NCI-H1694 (cell line): ENCODE measurements at regions not wholly inside any gene's neighbourhood (a gene's known extent, or its start where the extent isn't known, plus 50 kb on each side); places are given as distances from the start of the nearest gene placed in this dataset.

Experiments
- DNase-seq: peaks from one replicate; lab custom pipeline; 2025; lab: John Stamatoyannopoulos, UW

DNA sequence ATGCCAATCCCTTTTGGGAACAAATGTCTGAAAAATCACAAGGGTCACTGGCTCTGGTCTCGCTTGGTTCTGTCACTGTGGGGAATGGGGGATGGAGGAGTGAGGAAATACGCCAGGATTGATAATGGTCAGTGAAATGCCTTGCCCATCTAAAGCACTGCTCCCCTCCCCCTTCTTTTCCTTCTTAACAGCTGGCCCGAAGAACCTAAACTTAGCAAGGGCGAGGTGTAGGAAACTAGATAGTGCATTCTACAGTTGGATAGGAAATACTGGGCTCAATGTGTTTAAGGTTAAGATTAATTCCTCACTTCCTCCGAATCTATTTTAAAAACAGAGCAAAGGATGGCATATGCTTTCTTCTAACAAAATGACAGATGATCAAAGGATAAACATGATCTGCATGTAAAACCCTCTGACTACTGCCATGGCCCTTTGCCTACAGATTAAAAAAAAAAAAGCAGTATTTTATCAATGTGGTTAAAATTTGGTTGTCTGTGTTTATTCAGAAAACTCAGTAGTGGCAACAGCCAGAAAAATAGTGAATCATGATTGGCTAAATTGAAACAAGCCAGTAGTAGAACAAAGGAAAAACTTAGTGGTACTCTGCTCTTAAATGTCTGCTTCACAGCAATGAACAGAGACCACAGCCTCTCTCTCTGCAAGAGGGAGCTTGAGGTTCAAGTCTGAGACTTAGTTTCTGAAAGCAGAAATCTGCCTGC is 86.1 kb upstream of the VAV3 start:
- no peak for DNase-seq

DNA sequence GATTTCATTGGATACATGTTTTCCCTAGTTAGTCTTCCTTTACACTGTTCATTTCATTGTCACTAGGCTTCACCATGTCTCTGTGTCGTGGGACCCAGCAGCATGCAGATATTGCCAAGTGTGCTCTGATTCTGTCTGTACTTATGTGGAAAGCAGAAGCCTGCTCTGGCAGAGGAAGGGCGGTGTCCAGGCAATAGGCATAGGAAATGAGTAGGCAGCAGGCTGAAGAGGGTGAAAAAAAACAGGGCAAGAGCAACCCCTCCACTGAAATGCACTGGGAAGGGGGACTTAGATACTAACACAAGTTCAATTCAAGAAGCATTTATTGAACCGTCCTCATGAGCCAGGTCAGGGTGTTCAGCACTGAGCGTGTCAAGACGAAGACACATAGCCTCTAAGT is 85.2 kb upstream of the VAV3 start:
- DNase-seq: no peak

DNA sequence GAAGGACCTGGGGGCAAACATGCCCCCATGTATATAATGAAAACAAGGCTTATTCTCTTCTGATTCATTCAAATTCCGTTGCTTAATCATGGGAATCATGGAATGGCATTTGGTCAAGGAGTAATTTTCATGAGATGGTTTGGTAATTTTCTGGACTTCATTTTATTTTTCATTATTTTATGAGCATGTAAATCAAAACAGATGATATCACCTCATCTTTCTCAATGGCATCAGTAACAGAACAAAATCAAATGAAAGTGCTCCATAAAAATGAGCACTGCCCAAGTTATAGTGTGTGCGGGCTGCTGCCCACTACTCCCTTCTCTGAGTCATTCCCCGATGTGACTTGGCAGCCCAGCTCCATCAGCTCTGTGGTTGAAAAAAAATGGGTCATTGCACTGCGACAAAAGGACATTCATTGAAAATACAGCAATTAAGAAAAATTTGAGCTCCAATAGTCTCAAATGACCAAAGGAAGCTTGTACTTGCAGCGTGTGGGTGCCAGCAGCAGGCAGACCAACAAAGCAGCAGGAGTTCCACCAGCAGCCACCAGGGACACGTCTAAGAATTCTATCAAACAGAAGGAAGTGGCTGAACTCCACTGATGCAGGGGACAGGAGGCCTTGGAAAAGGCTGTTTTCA is 84.3 kb upstream of the VAV3 start:
- peak; percentile 7 for DNase-seq

DNA sequence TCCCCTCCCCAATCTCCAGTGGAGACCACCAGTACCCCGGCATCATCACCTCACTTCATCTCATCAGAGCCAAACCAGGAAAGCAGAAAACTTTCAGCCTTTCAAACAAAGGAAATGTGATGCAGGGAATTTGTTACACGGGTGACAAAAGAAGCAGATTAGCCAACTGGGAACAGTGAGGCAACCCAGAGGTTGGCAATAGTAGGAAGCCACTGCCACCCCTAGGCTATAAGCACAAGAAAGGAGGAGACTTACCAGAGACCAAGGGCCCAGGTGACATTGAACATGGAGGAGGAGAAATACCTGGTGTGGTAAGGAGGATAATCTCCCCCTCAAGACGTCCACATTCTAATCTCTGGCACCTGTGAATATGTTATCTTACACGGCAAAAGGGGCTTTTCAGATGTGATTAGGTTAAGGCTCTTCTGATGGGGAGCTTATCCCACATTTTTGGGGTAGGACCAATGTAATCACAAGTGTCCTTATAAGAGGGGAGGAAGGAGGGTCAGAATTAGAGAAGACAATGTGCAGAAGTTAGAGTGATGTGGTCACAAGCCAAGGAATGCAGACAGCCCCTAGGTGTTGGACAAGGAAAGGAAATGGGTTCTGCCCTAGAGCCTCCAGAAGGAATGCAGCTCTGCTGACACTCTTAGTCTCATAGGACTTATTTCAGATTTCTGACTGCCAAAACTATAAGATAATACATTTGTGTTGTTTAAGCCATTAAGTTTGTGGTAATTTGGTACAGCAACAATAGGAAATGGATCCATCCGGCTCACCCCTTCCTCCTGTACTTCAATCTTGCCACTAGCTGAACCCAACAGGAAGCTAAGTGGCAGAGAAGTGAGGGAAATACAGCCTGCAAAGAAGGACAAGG is 83.6 kb upstream of the VAV3 start:
- no peak for DNase-seq

DNA sequence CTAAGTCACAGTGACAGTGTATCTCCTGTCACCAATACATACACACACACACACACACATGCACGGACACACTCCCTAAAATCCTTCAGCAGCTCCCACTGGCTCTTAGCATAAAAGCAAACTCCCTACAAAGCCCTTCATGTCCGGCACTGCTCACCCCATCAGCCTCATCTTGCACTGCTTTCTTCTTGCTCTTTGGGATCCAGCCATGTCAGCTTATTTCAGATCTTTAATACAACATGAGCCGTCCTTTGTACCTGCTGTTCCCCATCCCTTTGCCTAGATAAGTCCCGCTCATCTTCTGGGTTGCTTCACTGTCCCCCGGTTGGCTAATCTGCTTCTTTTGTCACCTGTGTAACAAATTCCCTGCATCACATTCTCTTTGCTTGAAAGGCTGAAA is 82.1 kb upstream of the VAV3 start:
- no peak for DNase-seq

DNA sequence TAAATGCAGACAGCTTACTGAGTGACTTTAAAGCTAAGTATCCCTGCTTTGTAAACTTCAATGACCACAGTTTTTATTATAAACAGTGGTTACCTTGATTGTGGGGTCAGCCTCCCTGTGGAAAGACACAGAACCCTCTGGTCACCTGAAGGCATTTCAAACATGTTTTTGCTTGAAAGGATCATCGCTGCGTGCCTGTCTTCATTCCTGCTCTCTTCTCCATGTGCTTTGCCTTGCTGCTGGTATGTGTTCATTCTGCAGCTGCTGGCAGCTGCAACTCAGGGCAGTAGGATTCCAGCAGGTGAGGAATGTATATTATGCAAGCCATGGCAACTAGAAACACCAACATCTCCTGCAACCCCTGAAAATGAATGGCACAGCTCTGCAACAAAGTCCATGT is 81.0 kb upstream of the VAV3 start:
- no peak for DNase-seq

DNA sequence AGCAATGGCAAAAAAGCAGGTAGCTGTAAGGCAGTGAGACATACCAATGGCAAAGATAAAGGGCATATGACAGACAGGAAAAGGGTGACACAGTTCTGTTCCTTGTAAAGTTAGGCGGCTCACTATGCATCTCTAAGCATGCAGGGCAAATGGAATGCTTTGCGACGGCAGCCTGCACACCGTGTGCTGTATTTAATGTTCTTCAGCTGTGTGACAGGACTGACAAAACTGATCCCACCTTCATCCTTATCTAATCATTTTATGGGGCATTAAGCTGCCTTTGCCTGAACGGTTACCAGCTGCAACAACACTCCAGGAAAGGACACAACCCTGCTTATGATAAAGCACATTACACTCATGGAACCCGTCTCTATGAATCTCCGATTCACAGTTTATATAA is 80.5 kb upstream of the VAV3 start:
- no peak for DNase-seq

DNA sequence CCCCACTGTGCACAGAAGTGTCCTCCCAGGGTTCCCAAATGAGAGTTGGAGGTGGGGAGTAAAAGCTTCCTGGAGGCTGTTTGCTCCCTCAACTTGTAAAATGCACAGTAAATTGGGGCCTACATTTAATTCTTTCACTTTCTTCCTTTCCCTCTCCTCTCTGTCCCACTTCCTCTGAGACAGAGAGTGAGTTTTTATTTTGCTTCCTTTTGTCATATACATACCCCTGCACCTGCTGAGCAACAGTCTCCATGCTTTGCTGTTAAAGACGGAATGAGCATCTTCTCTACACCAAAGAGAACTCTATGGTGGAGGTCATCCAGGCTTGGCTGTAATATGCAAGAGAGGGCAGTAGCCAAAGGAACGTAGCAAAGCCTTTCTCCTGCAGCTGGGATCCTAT is 79.3 kb upstream of the VAV3 start:
- no peak for DNase-seq

DNA sequence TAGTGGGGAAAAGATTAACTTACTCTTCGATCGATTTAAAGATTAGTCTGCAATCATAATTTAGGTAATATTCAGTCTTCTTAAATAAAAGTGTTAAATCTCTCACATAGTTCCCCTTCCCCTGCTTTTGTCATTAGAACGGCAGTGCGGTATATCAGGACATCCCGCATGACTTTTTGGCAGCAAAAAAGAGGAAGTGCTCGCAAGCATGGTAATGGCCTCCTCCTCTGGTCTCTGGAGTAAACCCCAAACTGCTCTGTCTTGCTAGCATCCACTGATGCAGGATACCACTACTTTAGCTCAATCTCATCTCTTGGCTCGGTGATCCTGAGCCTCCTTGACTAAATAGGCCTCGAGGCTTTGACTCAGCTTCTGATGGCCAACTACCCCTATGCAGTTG is 78.7 kb upstream of the VAV3 start:
- no peak for DNase-seq

DNA sequence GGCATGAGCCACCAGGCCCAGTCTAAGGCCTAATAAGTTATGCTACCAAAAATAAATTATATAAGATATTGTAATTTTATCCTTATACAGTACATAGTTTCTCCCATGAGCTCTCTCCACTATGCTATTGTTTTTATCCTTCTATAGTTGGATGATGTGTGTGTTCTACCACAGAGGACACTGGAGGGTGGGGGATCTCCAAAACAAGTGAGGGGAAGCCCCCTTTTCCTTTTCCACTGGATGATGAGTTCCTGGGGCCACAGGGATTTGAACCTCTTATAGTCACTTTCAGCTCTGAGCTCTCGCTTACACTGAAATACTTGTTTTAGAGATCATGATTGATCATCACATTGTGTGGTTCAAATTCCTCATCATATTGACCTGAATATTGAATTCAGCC is 77.6 kb upstream of the VAV3 start:
- DNase-seq: no peak

DNA sequence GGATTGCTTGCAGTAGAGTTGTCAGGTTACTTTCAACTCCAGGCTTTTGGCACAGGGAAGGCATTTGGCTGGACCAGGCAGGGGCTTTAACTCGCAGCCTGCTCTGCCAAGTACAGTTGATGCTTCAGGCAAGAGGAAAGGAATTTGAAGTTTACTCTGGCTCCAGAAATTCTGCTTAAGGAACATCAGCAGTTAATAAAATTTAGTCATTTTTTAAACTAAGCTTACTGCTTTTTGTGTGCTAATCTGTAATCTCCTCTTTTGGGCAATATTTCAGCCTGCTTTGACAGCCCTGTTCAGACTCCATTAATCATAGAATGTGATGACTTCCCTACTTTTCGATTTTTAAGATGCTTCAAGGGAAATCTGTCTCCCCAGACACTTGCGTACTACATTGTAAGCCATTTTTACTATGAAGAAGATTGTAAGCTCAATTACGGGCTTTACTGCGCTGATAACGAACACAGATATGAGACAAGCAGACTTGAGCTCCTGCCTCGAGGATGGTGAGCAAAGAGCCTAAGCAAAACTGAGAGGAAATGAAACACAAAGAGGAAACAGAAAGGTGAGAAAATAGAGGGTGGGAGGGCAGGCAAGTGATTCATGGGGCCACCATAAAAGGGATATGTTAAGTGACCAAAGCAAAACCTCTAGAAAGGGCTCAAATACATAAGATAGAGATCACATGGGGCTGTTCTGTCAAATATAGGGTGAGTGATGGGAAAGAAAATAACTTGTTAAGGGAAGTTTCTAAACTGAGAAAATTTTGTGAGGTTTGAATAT is 76.6 kb upstream of the VAV3 start:
- DNase-seq: no peak

DNA sequence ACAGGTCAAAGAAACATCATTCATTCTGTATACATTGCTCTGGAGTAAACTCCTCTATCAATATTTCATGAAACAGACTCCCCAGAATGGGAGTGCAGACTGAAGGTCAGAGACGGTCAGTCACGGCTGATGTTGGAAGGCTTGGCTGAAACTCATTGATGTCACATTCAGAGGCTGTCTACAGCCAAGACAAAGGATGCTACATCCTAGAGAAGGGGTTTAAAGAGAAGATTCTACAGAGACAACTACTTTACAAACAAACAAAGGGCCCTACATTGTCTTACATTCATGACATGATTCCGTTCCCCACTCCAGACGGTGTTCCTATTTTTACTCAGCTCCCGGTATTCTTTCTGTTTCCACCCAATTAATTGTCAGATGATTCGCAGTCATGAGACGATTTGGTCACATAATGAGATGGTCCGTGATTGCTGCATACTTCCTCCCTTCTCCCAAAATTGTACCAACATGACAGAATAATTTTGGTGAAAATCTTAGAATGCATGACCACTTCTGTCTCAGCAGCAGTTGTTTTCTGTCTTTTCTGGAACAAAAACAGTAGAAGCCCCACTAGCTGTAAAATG is 73.8 kb upstream of the VAV3 start:
- no peak for DNase-seq

DNA sequence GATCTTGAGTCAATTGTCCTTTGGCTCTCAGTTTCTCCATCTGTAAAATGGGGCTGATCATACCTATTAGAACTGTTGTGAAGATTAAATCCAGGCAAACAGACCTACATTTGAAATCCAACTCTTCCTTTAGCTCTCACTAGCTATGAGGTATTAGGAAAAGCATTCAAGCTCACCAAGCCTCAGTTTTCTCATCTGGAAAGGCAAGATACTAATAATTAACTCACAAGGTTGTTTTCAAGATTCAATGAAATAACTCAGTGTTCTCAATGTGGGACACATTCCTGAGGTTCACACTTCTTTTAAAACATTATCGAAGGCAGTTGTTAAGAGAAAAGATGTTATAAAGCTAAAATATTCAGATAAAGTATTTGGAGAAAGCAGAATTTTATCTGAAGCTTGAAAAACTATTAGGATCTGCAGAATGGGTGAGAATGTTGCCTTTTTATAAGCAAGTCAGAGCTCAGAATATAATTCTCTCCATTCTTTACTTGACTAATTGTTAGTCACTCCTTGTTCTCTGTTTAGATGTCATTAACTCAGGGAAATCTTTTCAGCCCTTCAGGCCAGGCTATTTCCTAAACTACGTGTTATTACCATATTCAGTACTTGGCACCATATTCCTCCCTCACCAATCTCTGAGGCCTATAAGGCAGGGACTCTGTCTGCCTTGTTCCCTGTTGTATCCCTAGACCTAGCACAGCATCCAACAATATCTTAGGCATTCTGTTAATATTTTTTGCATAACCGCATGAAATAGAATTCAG is 72.0 kb upstream of the VAV3 start:
- DNase-seq: no peak

DNA sequence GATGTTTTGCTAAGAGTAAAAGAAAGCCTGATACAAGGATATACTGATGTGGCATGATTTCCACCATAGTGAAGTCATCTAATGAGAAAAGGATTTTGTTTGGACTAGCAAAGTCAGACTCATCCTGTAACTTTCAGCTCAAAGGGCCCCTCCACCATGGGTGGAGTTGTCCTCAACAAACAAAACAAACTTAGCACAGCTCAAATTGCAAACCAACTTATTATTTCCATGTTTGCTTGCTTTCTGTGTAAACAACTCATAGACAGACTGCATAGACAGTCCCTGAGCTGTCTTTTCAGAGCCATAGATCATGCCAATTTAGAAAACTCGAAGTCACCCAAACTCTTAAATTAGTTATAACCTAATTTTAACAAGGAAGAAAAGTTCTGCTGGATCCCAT is 69.4 kb upstream of the VAV3 start:
- no peak for DNase-seq

DNA sequence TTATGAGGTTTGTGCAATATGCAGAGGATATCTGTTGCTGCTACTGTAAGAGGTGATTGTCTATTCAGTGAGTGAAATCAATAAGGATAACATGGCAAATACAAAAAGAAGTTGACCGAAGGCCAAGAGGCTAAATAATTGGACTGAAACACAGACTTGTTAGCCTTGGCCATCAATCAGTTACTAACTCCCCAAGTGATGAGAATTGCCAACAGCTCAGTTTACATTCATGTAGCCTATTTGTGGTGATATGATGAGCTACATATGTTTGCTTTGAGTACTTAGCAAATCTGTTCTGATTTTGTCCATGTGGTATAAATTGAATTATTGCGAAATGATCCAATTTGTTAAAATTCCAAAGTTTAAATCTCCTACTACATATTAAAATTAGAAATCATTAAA is 68.6 kb upstream of the VAV3 start:
- DNase-seq: no peak

DNA sequence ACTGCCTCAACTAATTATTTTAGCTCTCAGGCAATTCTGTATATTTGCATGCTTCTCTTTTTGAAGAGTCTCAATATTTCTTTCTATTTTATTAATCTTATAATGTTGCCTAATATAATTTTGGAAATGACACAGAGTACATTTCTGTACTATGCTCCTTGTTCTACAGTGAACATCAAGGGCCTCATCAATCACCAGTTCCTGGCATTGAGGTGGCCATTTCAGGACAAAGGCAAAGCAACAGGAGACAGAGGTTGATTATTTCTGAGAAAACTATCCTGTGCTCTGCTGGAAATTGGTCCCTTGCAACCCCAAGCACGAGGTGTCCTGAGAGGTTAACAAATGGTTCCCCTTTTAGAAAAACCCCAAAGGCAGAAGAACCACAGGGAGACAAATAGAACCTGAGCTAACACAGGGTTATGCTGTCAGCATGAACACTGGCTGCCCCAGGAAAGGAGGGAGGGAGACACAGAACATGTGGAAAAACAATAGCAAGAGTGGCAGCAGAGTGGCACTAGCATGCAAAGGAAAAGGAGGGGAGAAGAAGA is 63.9 kb upstream of the VAV3 start:
- no peak for DNase-seq

DNA sequence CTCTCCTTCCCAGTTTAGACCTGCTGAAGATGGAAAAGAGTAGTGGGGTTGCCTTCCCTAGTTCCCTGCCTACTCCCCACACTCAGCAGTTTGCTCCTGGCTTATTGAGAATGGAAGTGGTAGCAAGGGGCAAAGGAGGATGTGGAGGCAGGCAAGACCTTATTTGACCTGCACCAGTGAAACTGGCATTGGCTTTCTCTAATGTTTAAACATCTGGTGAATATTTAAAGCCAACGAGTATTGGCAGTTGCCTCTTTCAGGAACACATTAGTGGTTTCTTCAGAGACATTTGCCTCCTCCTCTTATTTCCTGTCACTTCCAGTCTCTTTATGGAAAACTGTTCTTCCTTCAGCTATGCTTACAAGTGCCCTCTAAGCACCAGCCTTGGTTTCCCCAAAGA is 62.4 kb upstream of the VAV3 start:
- peak; percentile 54 for DNase-seq

DNA sequence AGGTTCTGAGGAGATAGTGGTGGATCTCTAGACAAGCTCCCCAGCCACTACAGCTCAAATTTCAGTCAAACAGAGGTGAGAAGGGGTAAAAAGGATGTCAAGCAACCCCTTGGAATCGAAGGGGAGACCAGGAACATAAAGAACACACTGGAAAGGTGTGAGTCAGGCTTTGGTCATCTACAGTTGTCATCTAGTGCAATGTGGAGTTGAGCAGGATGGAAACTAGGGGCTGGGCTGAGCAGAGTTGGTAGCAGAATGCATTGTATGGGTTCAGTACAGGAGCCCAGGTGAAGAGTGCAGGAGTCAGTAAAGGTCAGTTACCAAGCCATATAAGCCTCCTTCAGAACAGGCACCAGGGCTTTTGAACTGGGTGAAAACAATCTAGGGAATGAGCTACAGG is 52.7 kb upstream of the VAV3 start:
- DNase-seq: no peak

DNA sequence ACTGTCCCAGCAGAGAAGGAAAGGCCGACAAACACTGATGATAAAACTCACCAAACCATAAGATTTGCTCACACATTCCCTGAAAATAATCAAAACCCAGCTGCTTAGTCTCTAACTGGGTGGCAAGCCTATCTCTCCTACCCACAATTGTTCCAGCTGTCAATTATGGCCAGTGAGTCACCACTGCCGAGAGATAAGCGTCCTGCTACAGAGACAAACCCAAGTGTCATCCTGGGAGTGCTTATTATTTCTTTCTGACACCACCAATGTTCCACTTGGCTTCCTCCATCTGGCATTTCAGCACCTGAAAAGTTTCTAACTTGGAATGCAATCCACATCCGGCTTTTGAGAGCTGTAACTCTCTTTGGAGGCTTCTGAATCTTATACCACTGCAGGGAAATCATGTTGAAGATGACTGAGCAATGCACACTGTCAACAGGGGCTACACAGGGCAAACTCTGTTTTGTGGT is 51.5 kb upstream of the VAV3 start:
- no peak for DNase-seq
